Activated naive CD8-positive, alpha-beta T cell treated with anti-CD3 and anti-CD28 coated beads, Interleukin-2, amount 50 U/mL, for 24 hours (primary cell): ENCODE measurements at regions not wholly inside any gene's neighbourhood (a gene's known extent, or its start where the extent isn't known, plus 50 kb on each side); places are given as distances from the start of the nearest gene placed in this dataset.

Experiments used
- ATAC-seq: fragments of 150-1000 bp; cut with Tn5 transposase; one replicate; pipeline ENCODE4 v1.10.0; 2021
- DNase-seq: peaks from one replicate; pipeline ENCODE4 v3.0.0; 2021
- H3K27ac Mint-ChIP-seq: one replicate; pipeline ENCODE4 v1.8.0; 2021; ENCODE audit warnings: mild to moderate bottlenecking, mixed read lengths
- H3K27me3 Mint-ChIP-seq: one replicate; pipeline ENCODE4 v1.8.0; 2021; ENCODE audit warnings: mixed read lengths
- H3K36me3 Mint-ChIP-seq: one replicate; pipeline ENCODE4 v1.8.0; 2021; ENCODE audit warnings: low read depth, mixed read lengths
- H3K4me1 Mint-ChIP-seq: one replicate; pipeline ENCODE4 v1.8.0; 2021; ENCODE audit warnings: mixed read lengths
- H3K4me3 Mint-ChIP-seq: one replicate; pipeline ENCODE4 v1.8.0; 2021; ENCODE audit warnings: mild to moderate bottlenecking, moderate library complexity, mixed read lengths
- H3K9me3 Mint-ChIP-seq: one replicate; pipeline ENCODE4 v1.8.0; 2021; ENCODE audit warnings: mixed read lengths

GRCh38 chr3:153614563-153614962 is 452.5 kb downstream of the RAP2B start:
- Mint-ChIP-seq H3K36me3 (no peaks in the 10 kb centered on the region), H3K27me3 (no peaks in the 10 kb centered on the region), H3K27ac (no peak overlapping the region), H3K4me3 (no peak overlapping the region), H3K9me3 (no peaks in the 10 kb centered on the region), H3K4me1 (no peaks in the 10 kb centered on the region)
- no peak for ATAC-seq
- no peak for DNase-seq

DNA sequence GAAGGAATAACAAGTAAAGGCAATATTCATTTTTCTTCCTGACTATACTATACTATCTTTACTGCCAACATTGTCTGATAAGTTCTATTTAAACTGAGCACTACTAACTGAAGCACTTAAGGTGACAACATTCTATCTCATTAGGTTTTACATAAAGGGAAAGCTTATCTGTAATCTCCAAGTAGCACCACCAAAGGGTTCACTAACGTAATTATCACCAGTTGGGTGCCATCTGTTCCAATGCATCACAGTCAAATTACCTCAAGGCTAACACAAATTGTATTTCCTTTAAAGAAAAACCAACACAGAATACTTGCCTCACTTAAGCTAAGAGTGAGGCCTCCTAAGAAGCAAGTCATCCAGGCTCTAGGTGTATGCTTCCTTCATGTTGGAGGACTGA is 453.8 kb downstream of the RAP2B start:
- peaks cover 5% of the 10 kb centered on the region for H3K9me3 Mint-ChIP-seq

GRCh38 chr3:153617463-153617862 is 455.4 kb downstream of the RAP2B start:
- no peak overlapping the region for H3K27ac Mint-ChIP-seq
- H3K9me3 Mint-ChIP-seq = peaks cover 10% of the 10 kb centered on the region
- H3K4me1 Mint-ChIP-seq = peaks cover 17% of the 10 kb centered on the region
- no peak overlapping the region for H3K4me3 Mint-ChIP-seq
- no peaks in the 10 kb centered on the region for H3K36me3 Mint-ChIP-seq
- DNase-seq (no peak), ATAC-seq (no peak)
- H3K27me3 Mint-ChIP-seq = no peaks in the 10 kb centered on the region

More for the DNA sequence above, 453.8 kb downstream of the RAP2B start:
- no peak for ATAC-seq
- Mint-ChIP-seq H3K4me3 (no peak overlapping the region), H3K27me3 (no peaks in the 10 kb centered on the region), H3K4me1 (peaks cover 2% of the 10 kb centered on the region), H3K27ac (no peak overlapping the region), H3K36me3 (no peaks in the 10 kb centered on the region)
- no peak for DNase-seq

DNA sequence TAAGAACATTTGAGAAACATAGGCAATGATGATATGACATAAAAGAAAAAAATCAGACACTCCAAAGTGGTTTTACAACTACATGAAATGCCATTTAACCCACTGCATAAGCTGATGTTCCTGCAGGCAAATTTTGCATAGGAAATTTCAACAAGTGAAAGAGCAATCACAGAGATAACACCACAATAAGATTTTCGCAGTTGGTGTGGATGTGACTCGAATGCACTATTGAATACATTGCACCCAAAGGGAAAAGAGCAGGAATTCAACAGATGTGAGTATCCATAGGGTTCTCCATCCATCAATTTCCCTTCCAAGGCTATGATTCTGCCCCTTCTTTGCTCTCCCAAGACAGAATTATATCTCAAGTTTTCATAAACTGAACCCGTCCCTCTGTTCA is 456.1 kb downstream of the RAP2B start:
- H3K36me3 Mint-ChIP-seq = no peaks in the 10 kb centered on the region
- H3K27me3 Mint-ChIP-seq = no peaks in the 10 kb centered on the region
- peaks cover 21% of the 10 kb centered on the region for H3K4me1 Mint-ChIP-seq
- no peak for ATAC-seq
- H3K9me3 Mint-ChIP-seq = peaks cover 10% of the 10 kb centered on the region
- no peak overlapping the region for H3K4me3 Mint-ChIP-seq
- DNase-seq = no peak
- H3K27ac Mint-ChIP-seq = no peak overlapping the region

DNA sequence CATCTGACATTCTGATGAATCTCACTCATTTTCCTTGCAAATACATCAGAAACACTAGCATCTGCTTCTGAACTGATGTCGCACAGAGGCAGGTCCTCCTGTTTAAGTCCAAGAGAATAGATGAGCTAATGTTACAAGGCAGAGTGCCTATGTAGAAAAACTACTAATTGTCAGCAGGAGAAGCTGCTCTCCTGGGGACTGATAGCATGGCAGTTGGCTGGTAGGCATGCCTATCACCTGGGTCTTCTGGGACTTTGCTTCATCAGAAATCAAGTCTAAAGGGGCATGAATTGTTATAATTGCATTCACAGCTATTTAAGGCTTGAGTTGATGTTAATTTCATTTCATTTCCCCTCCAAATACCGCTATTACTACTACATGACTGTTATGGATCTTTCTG is 457.2 kb downstream of the RAP2B start:
- no peak for DNase-seq
- H3K4me1 Mint-ChIP-seq = peaks cover 31% of the 10 kb centered on the region
- ATAC-seq = no peak
- H3K9me3 Mint-ChIP-seq = peaks cover 10% of the 10 kb centered on the region
- H3K4me3 Mint-ChIP-seq = no peak overlapping the region
- H3K27ac Mint-ChIP-seq = no peak overlapping the region
- H3K36me3 Mint-ChIP-seq = no peaks in the 10 kb centered on the region
- no peaks in the 10 kb centered on the region for H3K27me3 Mint-ChIP-seq

- Mint-ChIP-seq H3K27ac (peak overlapping the region; percentile 84), H3K27me3 (no peaks in the 10 kb centered on the region), H3K4me1 (peaks cover 57% of the 10 kb centered on the region), H3K4me3 (peak overlapping the region; percentile 22), H3K9me3 (peaks cover 10% of the 10 kb centered on the region), H3K36me3 (peaks cover 2% of the 10 kb centered on the region)
- no peak for DNase-seq
- peak; percentile 26 for ATAC-seq
Observed at GRCh38 chr3:153621953-153622352, 459.9 kb downstream of the RAP2B start.

DNA sequence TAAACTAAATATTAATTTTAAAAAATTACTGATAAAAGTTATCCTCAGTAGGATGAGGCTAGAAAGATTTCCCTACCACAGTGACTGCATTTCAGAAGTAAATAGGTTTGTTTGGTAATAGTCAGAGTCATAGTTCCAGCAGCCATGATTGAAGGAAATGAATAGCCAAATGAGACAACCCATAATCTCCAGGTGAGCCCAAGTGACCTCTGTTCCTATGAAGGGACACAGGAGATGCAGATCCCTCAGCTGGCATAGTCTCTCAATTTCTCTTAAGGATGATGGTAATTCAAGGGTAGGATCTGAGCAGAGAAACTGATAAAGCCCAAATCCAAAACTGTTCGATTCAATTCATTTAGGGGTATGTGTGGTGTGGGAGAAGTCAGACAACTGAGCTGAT is 461.8 kb downstream of the RAP2B start:
- DNase-seq = no peak
- peaks cover 73% of the 10 kb centered on the region for H3K4me1 Mint-ChIP-seq
- H3K27me3 Mint-ChIP-seq = no peaks in the 10 kb centered on the region
- peak overlapping the region; percentile 88 for H3K27ac Mint-ChIP-seq
- ATAC-seq = peak; percentile 11
- H3K4me3 Mint-ChIP-seq = peak overlapping the region; percentile 16
- H3K9me3 Mint-ChIP-seq = peaks cover 10% of the 10 kb centered on the region
- H3K36me3 Mint-ChIP-seq = peaks cover 2% of the 10 kb centered on the region

DNA sequence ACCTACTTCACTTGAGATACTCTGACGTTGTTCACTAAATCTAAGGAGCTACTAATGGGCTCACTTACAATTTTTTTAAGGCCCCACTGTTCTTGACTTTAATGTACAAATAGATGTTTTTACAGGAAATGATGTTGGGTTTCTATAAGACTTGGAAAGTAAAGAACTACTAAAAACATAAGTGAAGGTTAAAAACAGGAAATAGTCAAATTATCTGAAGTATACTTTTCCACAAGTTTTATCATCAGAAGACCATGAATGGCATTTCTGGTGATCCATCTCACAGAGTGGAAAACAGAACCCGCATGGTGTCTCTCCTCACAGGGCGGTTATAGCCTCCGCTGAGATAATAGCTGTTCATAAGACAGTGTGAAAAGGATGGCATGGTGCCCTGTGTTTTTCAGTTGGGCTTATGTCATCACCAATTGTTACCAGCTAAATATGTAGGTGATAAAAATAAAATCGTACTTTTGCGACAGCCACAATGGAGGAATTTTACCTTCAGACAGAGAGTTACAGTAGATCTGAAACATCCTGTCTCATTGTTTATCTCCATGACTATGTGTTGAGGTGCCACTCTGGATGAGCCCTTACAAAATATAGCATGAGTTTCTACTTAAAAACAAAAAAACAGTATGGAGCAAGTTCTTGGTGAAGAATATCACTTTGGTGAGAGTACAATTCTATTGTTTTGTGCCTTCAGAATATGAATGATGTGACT is 462.4 kb downstream of the RAP2B start:
- ATAC-seq = peak; percentile 61
- DNase-seq = no peak
- Mint-ChIP-seq H3K4me1 (peaks cover 76% of the 10 kb centered on the region), H3K36me3 (peaks cover 2% of the 10 kb centered on the region), H3K9me3 (peaks cover 10% of the 10 kb centered on the region), H3K27me3 (no peaks in the 10 kb centered on the region), H3K4me3 (peak overlapping the region; percentile 19), H3K27ac (peak overlapping the region; percentile 88)

DNA sequence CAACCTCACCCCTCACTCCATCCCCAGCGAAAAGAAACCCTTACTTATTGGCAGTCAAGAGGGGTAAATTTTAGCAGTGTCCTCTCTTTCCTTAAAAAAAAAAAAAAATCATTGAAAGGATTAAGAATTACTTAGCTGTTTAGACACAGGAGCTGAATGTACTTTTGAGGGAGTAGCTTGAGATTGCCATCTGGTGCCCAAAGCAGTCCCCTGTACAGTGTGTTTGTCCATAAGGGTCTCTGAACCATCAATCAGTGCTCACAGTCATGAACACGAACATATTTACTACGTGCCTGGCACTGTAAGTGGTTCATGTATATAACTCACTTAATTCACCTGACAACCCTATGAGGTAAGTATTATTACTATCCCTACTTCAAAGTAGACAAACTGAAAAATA is 463.5 kb downstream of the RAP2B start:
- DNase-seq = no peak
- Mint-ChIP-seq H3K27ac (peak overlapping the region; percentile 88), H3K4me1 (peaks cover 83% of the 10 kb centered on the region), H3K4me3 (no peak overlapping the region), H3K36me3 (peaks cover 2% of the 10 kb centered on the region), H3K9me3 (peaks cover 9% of the 10 kb centered on the region), H3K27me3 (no peaks in the 10 kb centered on the region)
- no peak for ATAC-seq

- peaks cover 3% of the 10 kb centered on the region for H3K9me3 Mint-ChIP-seq
- peaks cover 2% of the 10 kb centered on the region for H3K36me3 Mint-ChIP-seq
- no peaks in the 10 kb centered on the region for H3K27me3 Mint-ChIP-seq
- H3K4me3 Mint-ChIP-seq = no peak overlapping the region
- DNase-seq (no peak), ATAC-seq (peak; percentile 75)
- H3K4me1 Mint-ChIP-seq = peaks cover 79% of the 10 kb centered on the region
- H3K27ac Mint-ChIP-seq = peak overlapping the region; percentile 82
Observed at GRCh38 chr3:153626158-153626557, 464.1 kb downstream of the RAP2B start.

- peaks cover 2% of the 10 kb centered on the region for H3K27me3 Mint-ChIP-seq
- peak overlapping the region; percentile 50 for H3K27ac Mint-ChIP-seq
- peaks cover 72% of the 10 kb centered on the region for H3K4me1 Mint-ChIP-seq
- ATAC-seq (no peak), DNase-seq (no peak)
- H3K9me3 Mint-ChIP-seq = no peaks in the 10 kb centered on the region
- H3K36me3 Mint-ChIP-seq = peaks cover 2% of the 10 kb centered on the region
- peak overlapping the region; percentile 43 for H3K4me3 Mint-ChIP-seq
Observed at GRCh38 chr3:153628591-153628990, 466.6 kb downstream of the RAP2B start.

- Mint-ChIP-seq H3K27ac (no peak overlapping the region), H3K4me1 (peaks cover 68% of the 10 kb centered on the region), H3K4me3 (no peak overlapping the region), H3K27me3 (peaks cover 2% of the 10 kb centered on the region), H3K36me3 (peaks cover 2% of the 10 kb centered on the region), H3K9me3 (no peaks in the 10 kb centered on the region)
- no peak for DNase-seq
- no peak for ATAC-seq
Observed at GRCh38 chr3:153629148-153629547, 467.1 kb downstream of the RAP2B start.

- Mint-ChIP-seq H3K27me3 (peaks cover 2% of the 10 kb centered on the region), H3K9me3 (no peaks in the 10 kb centered on the region), H3K36me3 (no peaks in the 10 kb centered on the region), H3K27ac (no peak overlapping the region), H3K4me3 (no peak overlapping the region), H3K4me1 (peaks cover 50% of the 10 kb centered on the region)
- ATAC-seq = no peak
- no peak for DNase-seq
Observed at GRCh38 chr3:153631102-153631501, 469.1 kb downstream of the RAP2B start.

- peaks cover 44% of the 10 kb centered on the region for H3K4me1 Mint-ChIP-seq
- no peak overlapping the region for H3K4me3 Mint-ChIP-seq
- H3K36me3 Mint-ChIP-seq = no peaks in the 10 kb centered on the region
- peaks cover 2% of the 10 kb centered on the region for H3K27me3 Mint-ChIP-seq
- DNase-seq (no peak), ATAC-seq (no peak)
- no peaks in the 10 kb centered on the region for H3K9me3 Mint-ChIP-seq
- H3K27ac Mint-ChIP-seq = no peak overlapping the region
Observed at GRCh38 chr3:153631664-153632063, 469.6 kb downstream of the RAP2B start.

GRCh38 chr3:153633407-153633806 is 471.4 kb downstream of the RAP2B start:
- no peaks in the 10 kb centered on the region for H3K9me3 Mint-ChIP-seq
- H3K27me3 Mint-ChIP-seq = peaks cover 2% of the 10 kb centered on the region
- no peak overlapping the region for H3K27ac Mint-ChIP-seq
- H3K4me3 Mint-ChIP-seq = no peak overlapping the region
- H3K36me3 Mint-ChIP-seq = no peaks in the 10 kb centered on the region
- H3K4me1 Mint-ChIP-seq = peaks cover 29% of the 10 kb centered on the region
- DNase-seq (no peak), ATAC-seq (peak; percentile 66)

DNA sequence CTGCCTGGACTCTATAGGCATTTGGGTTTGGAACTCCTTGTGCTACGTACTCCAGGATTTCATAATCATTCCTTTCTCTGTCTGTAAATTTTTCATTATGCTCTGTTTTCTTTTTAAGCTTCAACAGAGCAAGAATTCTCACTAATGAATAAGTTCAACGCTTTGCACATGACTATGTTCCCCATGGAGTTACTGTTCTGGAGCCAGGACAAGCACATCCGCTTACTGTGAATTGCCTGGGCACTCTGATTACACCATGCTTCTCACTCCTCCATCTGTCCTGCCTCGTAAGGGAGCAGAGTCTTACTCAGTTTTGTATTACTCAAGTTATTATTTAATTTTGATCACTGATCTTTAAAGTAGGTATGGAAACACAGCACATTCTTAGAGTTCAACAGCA is 472.7 kb downstream of the RAP2B start:
- Mint-ChIP-seq H3K27me3 (peaks cover 2% of the 10 kb centered on the region), H3K4me3 (no peak overlapping the region), H3K36me3 (no peaks in the 10 kb centered on the region), H3K27ac (no peak overlapping the region), H3K9me3 (no peaks in the 10 kb centered on the region), H3K4me1 (peaks cover 22% of the 10 kb centered on the region)
- no peak for DNase-seq
- no peak for ATAC-seq
